Immature natural killer cell (primary cell): ENCODE measurements at regions not wholly inside any gene's neighbourhood (a gene's known extent, or its start where the extent isn't known, plus 50 kb on each side); places are given as distances from the start of the nearest gene placed in this dataset.

ENCODE experiments used
- DNase-seq, 3 donors: peaks; one replicate each; pipeline ENCODE4 v3.0.0; 2022; ENCODE audit warnings: mixed read lengths in 1 of 3
- H3K27ac Mint-ChIP-seq, 6 donors: one replicate each; pipeline ENCODE4 v1.8.0; 2020; ENCODE audit warnings: mixed read lengths in 6 of 6, mild to moderate bottlenecking in 5 of 6, inconsistent platforms in 4 of 6, moderate library complexity in 3 of 6
- H3K27me3 Mint-ChIP-seq, 3 donors: one replicate each; pipeline ENCODE4 v1.8.0; 2020 to 2021; ENCODE audit warnings: low read depth in 3 of 3, mild to moderate bottlenecking in 3 of 3, mixed read lengths in 3 of 3, moderate library complexity in 3 of 3, inconsistent platforms in 1 of 3
- H3K36me3 Mint-ChIP-seq, 3 donors: one replicate each; pipeline ENCODE4 v1.8.0; 2020; ENCODE audit warnings: mixed read lengths in 3 of 3, inconsistent platforms in 2 of 3, mild to moderate bottlenecking in 2 of 3
- H3K4me1 Mint-ChIP-seq, 2 donors: one replicate each; pipeline ENCODE4 v1.8.0; 2020; ENCODE audit warnings: inconsistent platforms in 2 of 2, mild to moderate bottlenecking in 2 of 2, mixed read lengths in 2 of 2, moderate library complexity in 1 of 2
- H3K4me3 Mint-ChIP-seq, 5 donors: one replicate each; pipeline ENCODE4 v1.8.0; 2020; ENCODE audit warnings: mild to moderate bottlenecking in 5 of 5, mixed read lengths in 5 of 5, inconsistent platforms in 3 of 5, moderate library complexity in 3 of 5
- H3K9me3 Mint-ChIP-seq, 6 donors: one replicate each; pipeline ENCODE4 v1.8.0; 2020; ENCODE audit warnings: mild to moderate bottlenecking in 6 of 6, mixed read lengths in 6 of 6, inconsistent platforms in 4 of 6, moderate library complexity in 3 of 6

GRCh38 chr11:122285070-122285988 is 169.3 kb upstream of the BLID start:
- H3K9me3 Mint-ChIP-seq, result no peaks in the 10 kb centered on the region
- H3K27ac Mint-ChIP-seq, result no peak overlapping the region
- no peaks in the 10 kb centered on the region for H3K4me1 Mint-ChIP-seq
- H3K27me3 Mint-ChIP-seq, result peaks cover 0 to 7% (median 0%) of the 10 kb centered on the region in 3 donors
- DNase-seq, result no peak
- no peaks in the 10 kb centered on the region for H3K36me3 Mint-ChIP-seq
- H3K4me3 Mint-ChIP-seq, result no peak overlapping the region

- Mint-ChIP-seq H3K27ac (no peak overlapping the region), H3K9me3 (peaks cover 0 to 5% (median 0%) of the 10 kb centered on the region in 6 donors), H3K4me1 (no peaks in the 10 kb centered on the region), H3K27me3 (peaks cover 0 to 5% (median 0%) of the 10 kb centered on the region in 3 donors), H3K4me3 (no peak overlapping the region), H3K36me3 (no peaks in the 10 kb centered on the region)
- DNase-seq, result no peak
Measured at GRCh38 chr11:122280870-122281269, 164.9 kb upstream of the BLID start.

GRCh38 chr11:122279194-122279593 is 163.2 kb upstream of the BLID start:
- no peak for DNase-seq
- Mint-ChIP-seq H3K27ac (no peak overlapping the region), H3K9me3 (peaks cover 0 to 5% (median 0%) of the 10 kb centered on the region in 6 donors), H3K27me3 (peaks cover 0 to 5% (median 2%) of the 10 kb centered on the region in 3 donors), H3K36me3 (no peaks in the 10 kb centered on the region), H3K4me3 (no peak overlapping the region), H3K4me1 (no peaks in the 10 kb centered on the region)

- Mint-ChIP-seq H3K9me3 (peaks cover 0 to 5% (median 0%) of the 10 kb centered on the region in 6 donors), H3K27me3 (peaks cover 2 to 5% (median 2%) of the 10 kb centered on the region in 3 donors), H3K36me3 (no peaks in the 10 kb centered on the region), H3K27ac (no peak overlapping the region), H3K4me1 (no peaks in the 10 kb centered on the region), H3K4me3 (no peak overlapping the region)
- no peak for DNase-seq
Measured at GRCh38 chr11:122277493-122277892, 161.5 kb upstream of the BLID start.

GRCh38 chr11:122276221-122276620 is 160.2 kb upstream of the BLID start:
- Mint-ChIP-seq H3K4me3 (no peak overlapping the region), H3K36me3 (no peaks in the 10 kb centered on the region), H3K4me1 (no peaks in the 10 kb centered on the region), H3K9me3 (peaks cover 0 to 5% (median 0%) of the 10 kb centered on the region in 6 donors), H3K27ac (no peak overlapping the region), H3K27me3 (peaks cover 2 to 5% (median 2%) of the 10 kb centered on the region in 3 donors)
- no peak for DNase-seq

- H3K9me3 Mint-ChIP-seq, result peaks cover 0 to 5% (median 0%) of the 10 kb centered on the region in 6 donors
- no peak overlapping the region for H3K27ac Mint-ChIP-seq
- H3K4me1 Mint-ChIP-seq, result no peaks in the 10 kb centered on the region
- peaks cover 0 to 2% (median 2%) of the 10 kb centered on the region in 3 donors for H3K27me3 Mint-ChIP-seq
- H3K4me3 Mint-ChIP-seq, result no peak overlapping the region
- H3K36me3 Mint-ChIP-seq, result no peaks in the 10 kb centered on the region
- DNase-seq, result no peak
Measured at GRCh38 chr11:122275508-122275907, 159.5 kb upstream of the BLID start.

GRCh38 chr11:122273476-122274191 is 157.6 kb upstream of the BLID start:
- Mint-ChIP-seq H3K27me3 (peaks cover 0 to 2% (median 2%) of the 10 kb centered on the region in 3 donors), H3K4me3 (no peak overlapping the region), H3K27ac (no peak overlapping the region), H3K9me3 (peaks cover 0 to 6% (median 0%) of the 10 kb centered on the region in 6 donors), H3K4me1 (no peaks in the 10 kb centered on the region), H3K36me3 (no peaks in the 10 kb centered on the region)
- DNase-seq, result no peak

- no peak for DNase-seq
- no peaks in the 10 kb centered on the region for H3K36me3 Mint-ChIP-seq
- H3K9me3 Mint-ChIP-seq, result peaks cover 0 to 1% (median 0%) of the 10 kb centered on the region in 6 donors
- no peak overlapping the region for H3K4me3 Mint-ChIP-seq
- H3K4me1 Mint-ChIP-seq, result no peaks in the 10 kb centered on the region
- H3K27ac Mint-ChIP-seq, result no peak overlapping the region
- peaks cover 2% of the 10 kb centered on the region in 3 donors for H3K27me3 Mint-ChIP-seq
Measured at GRCh38 chr11:122271745-122272144, 155.7 kb upstream of the BLID start.

GRCh38 chr11:122271137-122271536 is 155.1 kb upstream of the BLID start:
- Mint-ChIP-seq H3K27me3 (peaks cover 2% of the 10 kb centered on the region in 3 donors), H3K4me1 (no peaks in the 10 kb centered on the region), H3K4me3 (no peak overlapping the region)

GRCh38 chr11:122270535-122270934 is 154.5 kb upstream of the BLID start:
- Mint-ChIP-seq H3K4me1 (no peaks in the 10 kb centered on the region), H3K36me3 (no peaks in the 10 kb centered on the region), H3K9me3 (peaks cover 0 to 1% (median 0%) of the 10 kb centered on the region in 6 donors), H3K4me3 (no peak overlapping the region), H3K27ac (no peak overlapping the region), H3K27me3 (peaks cover 1 to 2% (median 2%) of the 10 kb centered on the region in 3 donors)
- DNase-seq, result no peak

More at GRCh38 chr11:122271137-122271536, 155.1 kb upstream of the BLID start:
- Mint-ChIP-seq H3K36me3 (no peaks in the 10 kb centered on the region), H3K9me3 (peaks cover 0 to 1% (median 0%) of the 10 kb centered on the region in 6 donors), H3K27ac (no peak overlapping the region)
- no peak for DNase-seq

GRCh38 chr11:122269824-122270223 is 153.8 kb upstream of the BLID start:
- Mint-ChIP-seq H3K36me3 (no peaks in the 10 kb centered on the region), H3K9me3 (peaks cover 0 to 1% (median 0%) of the 10 kb centered on the region in 6 donors), H3K4me3 (no peak overlapping the region), H3K27ac (no peak overlapping the region), H3K27me3 (peaks cover 0 to 2% (median 2%) of the 10 kb centered on the region in 3 donors), H3K4me1 (no peaks in the 10 kb centered on the region)
- DNase-seq, result no peak

- Mint-ChIP-seq H3K4me3 (no peak overlapping the region), H3K27me3 (peaks cover 0 to 2% (median 2%) of the 10 kb centered on the region in 3 donors), H3K4me1 (no peaks in the 10 kb centered on the region), H3K9me3 (peaks cover 0 to 1% (median 0%) of the 10 kb centered on the region in 6 donors), H3K27ac (no peak overlapping the region), H3K36me3 (no peaks in the 10 kb centered on the region)
- no peak for DNase-seq
Measured at GRCh38 chr11:122268601-122269130, 152.7 kb upstream of the BLID start.

- peaks cover 0 to 2% (median 0%) of the 10 kb centered on the region in 3 donors for H3K27me3 Mint-ChIP-seq
- H3K4me1 Mint-ChIP-seq, result no peaks in the 10 kb centered on the region
- no peaks in the 10 kb centered on the region for H3K36me3 Mint-ChIP-seq
- H3K27ac Mint-ChIP-seq, result no peak overlapping the region
- H3K9me3 Mint-ChIP-seq, result peaks cover 0 to 1% (median 0%) of the 10 kb centered on the region in 6 donors
- H3K4me3 Mint-ChIP-seq, result no peak overlapping the region
- DNase-seq, result no peak
Measured at GRCh38 chr11:122267602-122268001, 151.6 kb upstream of the BLID start.

- H3K36me3 Mint-ChIP-seq, result no peaks in the 10 kb centered on the region
- H3K4me3 Mint-ChIP-seq, result no peak overlapping the region
- peaks cover 0 to 4% (median 0%) of the 10 kb centered on the region in 3 donors for H3K27me3 Mint-ChIP-seq
- no peak for DNase-seq
- H3K4me1 Mint-ChIP-seq, result no peaks in the 10 kb centered on the region
- H3K9me3 Mint-ChIP-seq, result peaks cover 0 to 1% (median 0%) of the 10 kb centered on the region in 6 donors
- H3K27ac Mint-ChIP-seq, result no peak overlapping the region
Measured at GRCh38 chr11:122265981-122266380, 150.0 kb upstream of the BLID start.
